Subcutaneous abdominal adipose tissue (tissue), 5 donors: ENCODE measurements at regions not wholly inside any gene's neighbourhood (a gene's known extent, or its start where the extent isn't known, plus 50 kb on each side); places are given as distances from the start of the nearest gene placed in this dataset.

Source experiments
- H3K27ac ChIP-seq: one replicate; pipeline ENCODE4 v1.7.0; 2013; ENCODE audit warnings: low read depth, mild to moderate bottlenecking, inconsistent platforms, low read length, moderate library complexity
- H3K27me3 ChIP-seq, 5 donors: one replicate each; pipeline ENCODE4 v1.7.0; 2013; ENCODE audit warnings: low read length in 5 of 5, inconsistent platforms in 1 of 5; ENCODE audit not compliant: control insufficient read depth in 5 of 5, insufficient read depth in 4 of 5
- H3K36me3 ChIP-seq, 5 donors: one replicate each; pipeline ENCODE4 v1.7.0; 2013; ENCODE audit warnings: low read length in 5 of 5; ENCODE audit not compliant: control insufficient read depth in 5 of 5, insufficient read depth in 5 of 5
- H3K4me1 ChIP-seq, 5 donors: one replicate each; pipeline ENCODE4 v1.7.0; 2013; ENCODE audit warnings: low read length in 5 of 5, mild to moderate bottlenecking in 3 of 5, moderate library complexity in 1 of 5; ENCODE audit not compliant: control insufficient read depth in 5 of 5, insufficient read depth in 5 of 5
- H3K4me3 ChIP-seq, 5 donors: one replicate each; pipeline ENCODE4 v1.7.0; 2013; ENCODE audit warnings: low read length in 5 of 5, low read depth in 1 of 5
- H3K9ac ChIP-seq, 5 donors: one replicate each; pipeline ENCODE4 v1.7.0; 2013; ENCODE audit warnings: low read length in 5 of 5, mild to moderate bottlenecking in 4 of 5, moderate library complexity in 3 of 5
- H3K9me3 ChIP-seq, 5 donors: one replicate each; pipeline ENCODE4 v1.7.0; 2013; ENCODE audit warnings: low read length in 5 of 5; ENCODE audit not compliant: control insufficient read depth in 5 of 5
- donor health status: healthy.
- donor health status: healthy.
- donor health status: healthy.
- donor health status: healthy.
- donor health status: healthy.

GRCh38 chr12:33786532-33786931, 235.8 kb upstream of the ALG10 start:
- H3K27me3 ChIP-seq: no peaks in the 10 kb centered on the region
- no peaks in the 10 kb centered on the region for H3K4me1 ChIP-seq
- H3K4me3 ChIP-seq: no peak overlapping the region
- no peaks in the 10 kb centered on the region for H3K36me3 ChIP-seq
- H3K9me3 ChIP-seq: no peaks in the 10 kb centered on the region
- no peak overlapping the region for H3K9ac ChIP-seq
- no peak overlapping the region for H3K27ac ChIP-seq

GRCh38 chr12:33794954-33795353, 227.3 kb upstream of the ALG10 start:
- Histone ChIP-seq H3K27ac (no peak overlapping the region), H3K9ac (no peak overlapping the region), H3K27me3 (no peaks in the 10 kb centered on the region), H3K36me3 (no peaks in the 10 kb centered on the region), H3K4me3 (no peak overlapping the region), H3K9me3 (peaks cover 0 to 3% (median 3%) of the 10 kb centered on the region in 5 donors), H3K4me1 (no peaks in the 10 kb centered on the region)

GRCh38 chr12:33795536-33795935, 226.8 kb upstream of the ALG10 start:
- H3K9me3 ChIP-seq: peaks cover 0 to 3% (median 3%) of the 10 kb centered on the region in 5 donors
- no peak overlapping the region for H3K27ac ChIP-seq
- no peaks in the 10 kb centered on the region for H3K36me3 ChIP-seq
- no peak overlapping the region for H3K9ac ChIP-seq
- no peaks in the 10 kb centered on the region for H3K4me1 ChIP-seq
- no peak overlapping the region for H3K4me3 ChIP-seq
- H3K27me3 ChIP-seq: no peaks in the 10 kb centered on the region

- no peak overlapping the region for H3K4me3 ChIP-seq
- no peaks in the 10 kb centered on the region for H3K4me1 ChIP-seq
- H3K36me3 ChIP-seq: no peaks in the 10 kb centered on the region
- peaks cover 0 to 14% (median 6%) of the 10 kb centered on the region in 5 donors for H3K9me3 ChIP-seq
- H3K9ac ChIP-seq: no peak overlapping the region
- H3K27ac ChIP-seq: no peak overlapping the region
- H3K27me3 ChIP-seq: no peaks in the 10 kb centered on the region
Observed at GRCh38 chr12:33813536-33813935, 208.8 kb upstream of the ALG10 start.

- Histone ChIP-seq H3K27ac (no peak overlapping the region), H3K9ac (no peak overlapping the region), H3K4me1 (no peaks in the 10 kb centered on the region), H3K36me3 (no peaks in the 10 kb centered on the region), H3K4me3 (no peak overlapping the region), H3K27me3 (no peaks in the 10 kb centered on the region), H3K9me3 (peaks cover 3 to 17% (median 6%) of the 10 kb centered on the region in 5 donors)
Observed at GRCh38 chr12:33817713-33818112, 204.6 kb upstream of the ALG10 start.

GRCh38 chr12:33818313-33818712, 204.0 kb upstream of the ALG10 start:
- Histone ChIP-seq H3K9me3 (peaks cover 3 to 17% (median 6%) of the 10 kb centered on the region in 5 donors), H3K27ac (no peak overlapping the region), H3K27me3 (no peaks in the 10 kb centered on the region), H3K36me3 (no peaks in the 10 kb centered on the region), H3K4me1 (no peaks in the 10 kb centered on the region), H3K9ac (no peak overlapping the region), H3K4me3 (no peak overlapping the region)

GRCh38 chr12:33825442-33825841, 196.9 kb upstream of the ALG10 start:
- H3K4me1 ChIP-seq: no peaks in the 10 kb centered on the region
- H3K27me3 ChIP-seq: no peaks in the 10 kb centered on the region
- H3K36me3 ChIP-seq: no peaks in the 10 kb centered on the region
- no peaks in the 10 kb centered on the region for H3K9me3 ChIP-seq
- H3K4me3 ChIP-seq: no peak overlapping the region
- H3K27ac ChIP-seq: no peak overlapping the region
- H3K9ac ChIP-seq: no peak overlapping the region

- H3K9me3 ChIP-seq: no peaks in the 10 kb centered on the region
- no peaks in the 10 kb centered on the region for H3K36me3 ChIP-seq
- H3K27ac ChIP-seq: no peak overlapping the region
- H3K9ac ChIP-seq: no peak overlapping the region
- no peaks in the 10 kb centered on the region for H3K27me3 ChIP-seq
- no peaks in the 10 kb centered on the region for H3K4me1 ChIP-seq
- H3K4me3 ChIP-seq: no peak overlapping the region
Observed at GRCh38 chr12:33825986-33826602, 196.2 kb upstream of the ALG10 start.

- H3K4me3 ChIP-seq: no peak overlapping the region
- H3K9me3 ChIP-seq: no peaks in the 10 kb centered on the region
- no peaks in the 10 kb centered on the region for H3K27me3 ChIP-seq
- no peaks in the 10 kb centered on the region for H3K36me3 ChIP-seq
- H3K27ac ChIP-seq: no peak overlapping the region
- H3K9ac ChIP-seq: no peak overlapping the region
- no peaks in the 10 kb centered on the region for H3K4me1 ChIP-seq
Observed at GRCh38 chr12:33828326-33828725, 194.0 kb upstream of the ALG10 start.

GRCh38 chr12:33830070-33830469, 192.2 kb upstream of the ALG10 start:
- H3K9ac ChIP-seq: no peak overlapping the region
- no peaks in the 10 kb centered on the region for H3K27me3 ChIP-seq
- H3K4me3 ChIP-seq: no peak overlapping the region
- no peaks in the 10 kb centered on the region for H3K9me3 ChIP-seq
- H3K4me1 ChIP-seq: no peaks in the 10 kb centered on the region
- no peaks in the 10 kb centered on the region for H3K36me3 ChIP-seq
- H3K27ac ChIP-seq: no peak overlapping the region
